ENCODE measurements at regions not wholly inside any gene's neighbourhood (a gene's known extent, or its start where the extent isn't known, plus 50 kb on each side); places are given as distances from the start of the nearest gene placed in this dataset.
"Not testable (repeated sequence)": the region's sequence is repeated elsewhere in the genome, so short reads cannot be mapped to it uniquely, and the experiment has no call there.

- no peak overlapping the region for H3K4me3 ChIP-seq
- DNase-seq: no peak
Measured at GRCh38 chr1:172837816-172838679, 179.1 kb downstream of the FASLG start.

GRCh38 chr1:172838680-172839313 is 179.9 kb downstream of the FASLG start:
- no peaks in the 10 kb centered on the region for H3K4me1 ChIP-seq
- H3K9me3 ChIP-seq (replicated peaks): no peaks in the 10 kb centered on the region
- no peaks in the 10 kb centered on the region for H3K27me3 ChIP-seq (ENCODE audit: low read depth)
- H3K27ac ChIP-seq (replicated peaks): no peak overlapping the region
- no peak for DNase-seq
- H3K4me3 ChIP-seq: no peak overlapping the region
- TF ChIP-seq CTCF (IDR thresholded peaks at IDR 0.05; ENCODE audit: borderline replicate concordance): no peak
- no peaks in the 10 kb centered on the region for H3K36me3 ChIP-seq
- intact Hi-C loops (cut with micrococcal nuclease): no loop called here

More at GRCh38 chr1:172837816-172838679, 179.1 kb downstream of the FASLG start:
- H3K27ac ChIP-seq (replicated peaks): no peak overlapping the region
- intact Hi-C loops (cut with micrococcal nuclease): no loop called here
- no peaks in the 10 kb centered on the region for H3K9me3 ChIP-seq (replicated peaks)
- H3K36me3 ChIP-seq: no peaks in the 10 kb centered on the region
- H3K4me1 ChIP-seq: no peaks in the 10 kb centered on the region
- no peaks in the 10 kb centered on the region for H3K27me3 ChIP-seq (ENCODE audit: low read depth)
- TF ChIP-seq CTCF (IDR thresholded peaks at IDR 0.05; ENCODE audit: borderline replicate concordance): no peak

- DNase-seq; intact Hi-C loops (cut with micrococcal nuclease); H3K4me1 ChIP-seq; H3K9me3 ChIP-seq (replicated peaks); H3K36me3 ChIP-seq; H3K4me3 ChIP-seq; H3K27me3 ChIP-seq (ENCODE audit: low read depth); H3K27ac ChIP-seq (replicated peaks): not testable (repeated sequence)
Measured at GRCh38 chr1:172839639-172840038, 180.7 kb downstream of the FASLG start.

- Histone ChIP-seq H3K4me1 (peaks cover 7% of the 10 kb centered on the region), H3K27ac (replicated peaks) (no peak overlapping the region)
Measured at GRCh38 chr1:172843444-172843843, 184.5 kb downstream of the FASLG start.

GRCh38 chr1:172845371-172845770 is 186.5 kb downstream of the FASLG start:
- peaks cover 7% of the 10 kb centered on the region for H3K4me1 ChIP-seq
- no peaks in the 10 kb centered on the region for H3K9me3 ChIP-seq (replicated peaks)
- TF ChIP-seq CTCF (IDR thresholded peaks at IDR 0.05; ENCODE audit: borderline replicate concordance): no peak
- H3K4me3 ChIP-seq: no peak overlapping the region
- intact Hi-C loops (cut with micrococcal nuclease): no loop called here
- H3K27me3 ChIP-seq (ENCODE audit: low read depth): no peaks in the 10 kb centered on the region
- no peak for DNase-seq
- H3K36me3 ChIP-seq: no peaks in the 10 kb centered on the region
- no peak overlapping the region for H3K27ac ChIP-seq (replicated peaks)

More at GRCh38 chr1:172843444-172843843, 184.5 kb downstream of the FASLG start:
- DNase-seq: no peak
- Histone ChIP-seq H3K9me3 (replicated peaks) (no peaks in the 10 kb centered on the region), H3K36me3 (no peaks in the 10 kb centered on the region), H3K4me3 (no peak overlapping the region), H3K27me3 (ENCODE audit: low read depth) (no peaks in the 10 kb centered on the region)
- intact Hi-C loops (cut with micrococcal nuclease): no loop called here
- TF ChIP-seq CTCF (IDR thresholded peaks at IDR 0.05; ENCODE audit: borderline replicate concordance): no peak

- TF ChIP-seq CTCF (IDR thresholded peaks at IDR 0.05; ENCODE audit: borderline replicate concordance): no peak
- Histone ChIP-seq H3K27ac (replicated peaks) (no peak overlapping the region), H3K36me3 (no peaks in the 10 kb centered on the region), H3K9me3 (replicated peaks) (no peaks in the 10 kb centered on the region), H3K4me1 (peaks cover 7% of the 10 kb centered on the region), H3K27me3 (ENCODE audit: low read depth) (no peaks in the 10 kb centered on the region), H3K4me3 (no peak overlapping the region)
- DNase-seq: no peak
- intact Hi-C loops (cut with micrococcal nuclease): no loop called here
Measured at GRCh38 chr1:172845865-172846264, 187.0 kb downstream of the FASLG start.

GRCh38 chr1:172847814-172848213 is 188.9 kb downstream of the FASLG start:
- H3K9me3 ChIP-seq (replicated peaks); H3K36me3 ChIP-seq; H3K4me1 ChIP-seq; H3K4me3 ChIP-seq; H3K27me3 ChIP-seq (ENCODE audit: low read depth); DNase-seq; intact Hi-C loops (cut with micrococcal nuclease); H3K27ac ChIP-seq (replicated peaks): not testable (repeated sequence)

Measured in left ventricle myocardium inferior (tissue), 1 donor.